ENCODE measurements at regions not wholly inside any gene's neighbourhood (a gene's known extent, or its start where the extent isn't known, plus 50 kb on each side); places are given as distances from the start of the nearest gene placed in this dataset.

GRCh38 chr4:54548831-54549460, 108.8 kb upstream of the KIT start:
- Histone ChIP-seq H3K9me3 (replicated peaks; ENCODE audit: insufficient read depth, low read length) (no peaks in the 10 kb centered on the region), H3K9ac (ENCODE audit: low read length) (no peak overlapping the region), H3K79me2 (ENCODE audit: low read length) (no peaks in the 10 kb centered on the region), H3K27ac (ENCODE audit: low read length) (no peak overlapping the region), H3K4me1 (ENCODE audit: low read length) (peaks cover 27% of the 10 kb centered on the region; the same call in 1 of the 2 replicates), H3K4me2 (ENCODE audit: low read depth, low read length) (no peak overlapping the region), H3K9me2 (replicated peaks; ENCODE audit: insufficient read depth, low read length) (no peaks in the 10 kb centered on the region), H2AFZ (ENCODE audit: low read length) (no peak overlapping the region), H3K27me3 (replicated peaks; ENCODE audit: insufficient read depth, low read length) (no peaks in the 10 kb centered on the region), H4K20me1 (ENCODE audit: insufficient read depth, low read length) (no peaks in the 10 kb centered on the region), H3F3A (ENCODE audit: insufficient read depth, low read length) (peaks cover 14% of the 10 kb centered on the region), H3K36me3 (replicated peaks; ENCODE audit: insufficient read depth, low read length) (no peaks in the 10 kb centered on the region), H3K4me3 (ENCODE audit: low read length) (no peak overlapping the region)
- no peak for DNase-seq
- TF ChIP-seq EZH2phosphoT487 (IDR thresholded peaks at IDR 0.05; ENCODE audit: low read length) (no peak), EZH2 (optimal IDR thresholded peaks at IDR 0.05; ENCODE audit: low read depth, low read length) (no peak), CTCF (IDR thresholded peaks at IDR 0.05; ENCODE audit: low read length) (no peak)

DNA sequence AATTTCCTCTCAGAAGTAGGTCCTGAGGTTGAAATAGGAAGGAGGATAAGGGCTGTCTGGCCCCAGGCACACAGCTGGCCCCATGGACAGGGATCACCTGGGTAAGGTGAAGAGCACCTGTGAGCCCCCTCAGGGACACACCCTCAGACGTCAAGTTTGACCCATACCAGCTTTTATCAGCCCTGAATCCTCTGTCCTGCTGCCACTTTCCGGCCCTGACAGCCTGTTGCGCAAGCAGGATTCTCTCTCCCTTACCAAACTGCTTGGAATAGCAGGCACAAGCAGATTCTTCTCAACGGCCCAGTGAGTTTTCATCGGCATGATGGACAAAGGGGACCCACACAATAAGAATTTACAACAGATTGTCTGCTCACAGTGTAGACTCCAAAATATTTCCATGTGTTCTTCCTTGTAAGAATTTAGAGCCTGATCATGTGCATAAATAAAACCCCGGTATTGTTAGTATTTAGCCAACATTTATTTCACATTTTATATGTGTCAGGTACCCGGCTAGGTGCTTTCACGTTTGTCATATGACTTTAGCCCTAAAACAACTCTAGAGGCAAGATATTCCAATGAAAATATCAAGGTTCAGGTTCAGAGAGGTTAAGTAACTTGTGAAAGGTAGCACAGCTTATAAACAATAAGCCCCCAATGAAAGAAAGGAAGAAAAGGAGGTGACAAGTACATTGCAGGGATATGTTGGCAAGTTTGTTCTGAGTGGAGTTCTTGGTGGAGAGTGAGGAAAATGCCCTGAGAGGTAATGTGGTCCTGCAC, 107.2 kb upstream of the KIT start:
- Histone ChIP-seq H3K27me3 (replicated peaks; ENCODE audit: insufficient read depth, low read length) (no peaks in the 10 kb centered on the region), H3K9me3 (replicated peaks; ENCODE audit: insufficient read depth, low read length) (no peaks in the 10 kb centered on the region), H3K4me3 (ENCODE audit: low read length) (no peak overlapping the region), H3K9me2 (replicated peaks; ENCODE audit: insufficient read depth, low read length) (no peaks in the 10 kb centered on the region), H4K20me1 (ENCODE audit: insufficient read depth, low read length) (no peaks in the 10 kb centered on the region), H2AFZ (ENCODE audit: low read length) (no peak overlapping the region), H3K4me1 (ENCODE audit: low read length) (peaks cover 27% of the 10 kb centered on the region; the same call in 1 of the 2 replicates), H3K4me2 (ENCODE audit: low read depth, low read length) (no peak overlapping the region), H3F3A (ENCODE audit: insufficient read depth, low read length) (peaks cover 14% of the 10 kb centered on the region), H3K9ac (ENCODE audit: low read length) (no peak overlapping the region), H3K36me3 (replicated peaks; ENCODE audit: insufficient read depth, low read length) (no peaks in the 10 kb centered on the region), H3K27ac (ENCODE audit: low read length) (no peak overlapping the region), H3K79me2 (ENCODE audit: low read length) (no peaks in the 10 kb centered on the region)
- DNase-seq, result no peak
- TF ChIP-seq EZH2 (optimal IDR thresholded peaks at IDR 0.05; ENCODE audit: low read depth, low read length) (no peak), CTCF (IDR thresholded peaks at IDR 0.05; ENCODE audit: low read length) (no peak), EZH2phosphoT487 (IDR thresholded peaks at IDR 0.05; ENCODE audit: low read length) (no peak)

- Histone ChIP-seq H3K9me2 (replicated peaks; ENCODE audit: insufficient read depth, low read length) (no peaks in the 10 kb centered on the region), H3K27ac (ENCODE audit: low read length) (no peak overlapping the region), H3K9me3 (replicated peaks; ENCODE audit: insufficient read depth, low read length) (no peaks in the 10 kb centered on the region), H4K20me1 (ENCODE audit: insufficient read depth, low read length) (no peaks in the 10 kb centered on the region), H2AFZ (ENCODE audit: low read length) (no peak overlapping the region), H3K27me3 (replicated peaks; ENCODE audit: insufficient read depth, low read length) (no peaks in the 10 kb centered on the region), H3K4me2 (ENCODE audit: low read depth, low read length) (no peak overlapping the region), H3K4me3 (ENCODE audit: low read length) (no peak overlapping the region), H3K9ac (ENCODE audit: low read length) (no peak overlapping the region), H3F3A (ENCODE audit: insufficient read depth, low read length) (peaks cover 4% of the 10 kb centered on the region), H3K36me3 (replicated peaks; ENCODE audit: insufficient read depth, low read length) (no peaks in the 10 kb centered on the region), H3K79me2 (ENCODE audit: low read length) (no peaks in the 10 kb centered on the region), H3K4me1 (ENCODE audit: low read length) (0 out of 2 replicates have a peak, but pooled peaks cover 7% of the 10 kb centered on the region)
- TF ChIP-seq CTCF (IDR thresholded peaks at IDR 0.05; ENCODE audit: low read length) (no peak), EZH2 (optimal IDR thresholded peaks at IDR 0.05; ENCODE audit: low read depth, low read length) (no peak), EZH2phosphoT487 (IDR thresholded peaks at IDR 0.05; ENCODE audit: low read length) (no peak)
- no peak for DNase-seq
These were observed 104.8 kb upstream of the KIT start for GRCh38 chr4:54553001-54553400.
